Osteoblast (primary cell): ENCODE measurements at regions not wholly inside any gene's neighbourhood (a gene's known extent, or its start where the extent isn't known, plus 50 kb on each side); places are given as distances from the start of the nearest gene placed in this dataset.
A peak's percentile ranks its signal among the peaks of the same experiment; 100 is the strongest.

Experiments used
- DNase-seq: peaks from one replicate; pipeline ENCODE4 v3.0.0; 2011; ENCODE audit warnings: low spot score, mixed read lengths; ENCODE audit not compliant: insufficient read length; ENCODE audit errors: missing footprints
- H2AFZ ChIP-seq: 2 replicates; pipeline ENCODE4 v1.6.0; 2011; ENCODE audit warnings: mild to moderate bottlenecking, low read length
- H3K27ac ChIP-seq: 2 replicates; pipeline ENCODE4 v1.5.1; 2011; ENCODE audit warnings: mild to moderate bottlenecking, low read depth, low read length, moderate library complexity
- H3K27me3 ChIP-seq: 2 replicates; pipeline ENCODE4 v1.6.0; 2012; ENCODE audit warnings: mild to moderate bottlenecking, control low read depth, inconsistent platforms, low read length, moderate library complexity; ENCODE audit not compliant: insufficient read depth
- H3K36me3 ChIP-seq: 2 replicates; pipeline ENCODE4 v1.5.1; 2011; ENCODE audit warnings: mild to moderate bottlenecking, low read length, control low read depth, moderate library complexity; ENCODE audit not compliant: insufficient read depth
- H3K4me1 ChIP-seq: 2 replicates; pipeline ENCODE4 v1.5.1; 2011; ENCODE audit warnings: mild to moderate bottlenecking, low read length, control low read depth, moderate library complexity; ENCODE audit not compliant: insufficient read depth
- H3K4me2 ChIP-seq: 2 replicates; pipeline ENCODE4 v1.6.0; 2011; ENCODE audit warnings: mild to moderate bottlenecking, low read length; ENCODE audit not compliant: insufficient read depth
- H3K4me3 ChIP-seq: fragments of 200-600 bp; sonication (generic); 3 replicates; pipeline ENCODE4 v1.5.1; 2012; ENCODE audit warnings: mild to moderate bottlenecking, low read length, inconsistent platforms; ENCODE audit not compliant: insufficient read depth
- H3K79me2 ChIP-seq: 2 replicates; pipeline ENCODE4 v1.6.0; 2012; ENCODE audit warnings: mild to moderate bottlenecking, low read length, control low read depth, inconsistent platforms; ENCODE audit not compliant: insufficient read depth
- H3K9me3 ChIP-seq: 2 replicates; pipeline ENCODE4 v1.5.1; 2011; ENCODE audit warnings: low read depth, low read length, control low read depth
- H4K20me1 ChIP-seq: 2 replicates; pipeline ENCODE4 v1.6.0; 2012; ENCODE audit warnings: mild to moderate bottlenecking, low read length, control low read depth; ENCODE audit not compliant: insufficient read depth
- CTCF ChIP-seq: IDR thresholded peaks from 2 replicates; pipeline ENCODE4 v1.5.1; 2011; ENCODE audit warnings: mild to moderate bottlenecking, low read depth, low read length, moderate library complexity; ENCODE audit errors: extremely low read depth

GRCh38 chr13:73832128-73832588 is 302.0 kb downstream of the KLF12 start:
- Histone ChIP-seq H3K4me3 (no peak overlapping the region), H3K27ac (peak overlapping the region; percentile 2), H2AFZ (no peak overlapping the region), H3K27me3 (no peaks in the 10 kb centered on the region), H3K4me1 (peaks cover 18% of the 10 kb centered on the region), H3K4me2 (no peak overlapping the region), H3K36me3 (no peaks in the 10 kb centered on the region), H4K20me1 (peaks cover 3% of the 10 kb centered on the region), H3K9me3 (no peaks in the 10 kb centered on the region), H3K79me2 (peaks cover 96% of the 10 kb centered on the region)
- DNase-seq, result no peak
- TF ChIP-seq CTCF, result no peak

GRCh38 chr13:73829416-73829815 is 304.8 kb downstream of the KLF12 start:
- Histone ChIP-seq H3K79me2 (peaks cover 91% of the 10 kb centered on the region), H3K36me3 (no peaks in the 10 kb centered on the region)
- DNase-seq, result no peak

GRCh38 chr13:73828811-73829210 is 305.4 kb downstream of the KLF12 start:
- Histone ChIP-seq H3K27me3 (no peaks in the 10 kb centered on the region), H2AFZ (no peak overlapping the region), H3K4me1 (peaks cover 12% of the 10 kb centered on the region), H3K4me3 (no peak overlapping the region), H3K79me2 (peaks cover 91% of the 10 kb centered on the region), H3K36me3 (no peaks in the 10 kb centered on the region), H3K27ac (no peak overlapping the region), H4K20me1 (peaks cover 2% of the 10 kb centered on the region), H3K4me2 (no peak overlapping the region), H3K9me3 (no peaks in the 10 kb centered on the region)
- DNase-seq, result no peak
- TF ChIP-seq CTCF, result no peak

More at GRCh38 chr13:73829416-73829815, 304.8 kb downstream of the KLF12 start:
- Histone ChIP-seq H3K27ac (no peak overlapping the region), H3K4me1 (peaks cover 12% of the 10 kb centered on the region), H3K4me2 (no peak overlapping the region), H4K20me1 (no peaks in the 10 kb centered on the region), H3K27me3 (no peaks in the 10 kb centered on the region), H2AFZ (no peak overlapping the region), H3K9me3 (no peaks in the 10 kb centered on the region), H3K4me3 (no peak overlapping the region)
- TF ChIP-seq CTCF, result no peak

GRCh38 chr13:73827434-73827833 is 306.8 kb downstream of the KLF12 start:
- H4K20me1 ChIP-seq, result peaks cover 2% of the 10 kb centered on the region
- no peak for TF ChIP-seq CTCF
- H3K36me3 ChIP-seq, result no peaks in the 10 kb centered on the region
- peaks cover 89% of the 10 kb centered on the region for H3K79me2 ChIP-seq
- H3K27ac ChIP-seq, result no peak overlapping the region
- no peak overlapping the region for H2AFZ ChIP-seq
- no peak for DNase-seq
- no peak overlapping the region for H3K4me3 ChIP-seq
- no peaks in the 10 kb centered on the region for H3K27me3 ChIP-seq
- no peaks in the 10 kb centered on the region for H3K9me3 ChIP-seq
- H3K4me1 ChIP-seq, result peaks cover 5% of the 10 kb centered on the region
- no peak overlapping the region for H3K4me2 ChIP-seq
